SK-N-MC (cell line): ENCODE measurements at regions not wholly inside any gene's neighbourhood (a gene's known extent, or its start where the extent isn't known, plus 50 kb on each side); places are given as distances from the start of the nearest gene placed in this dataset.

Experiments used
- DNase-seq: peaks from one replicate; pipeline ENCODE4 v3.0.0-alpha.2; 2011; ENCODE audit warnings: low read depth, low spot score
- H3K27ac ChIP-seq: fragments of 200-600 bp; sonication (generic); 2 replicates; pipeline ENCODE4 v1.5.1; 2016; ENCODE audit warnings: mixed run types
- H3K36me3 ChIP-seq: fragments of 200-600 bp; sonication (generic); 2 replicates; pipeline ENCODE4 v1.6.1; 2017; ENCODE audit warnings: antibody characterized with exemption, low read length, mixed read lengths; ENCODE audit not compliant: insufficient read depth
- H3K4me3 ChIP-seq: fragments of 200-600 bp; sonication (generic); 2 replicates; pipeline ENCODE4 v1.5.1; 2016
- H3K9ac ChIP-seq: fragments of 200-600 bp; sonication (generic); 2 replicates; pipeline ENCODE4 v1.8.0; 2017; ENCODE audit warnings: mixed run types, mixed read lengths; ENCODE audit not compliant: insufficient read length
- H3K9me3 ChIP-seq: fragments of 200-600 bp; sonication (generic); 2 replicates; pipeline ENCODE4 v1.6.1; 2017; ENCODE audit warnings: low read depth, mild to moderate bottlenecking, antibody characterized with exemption, low read length, moderate library complexity, mixed read lengths
- EZH2 ChIP-seq: fragments of 200-600 bp; sonication (generic); IDR thresholded peaks from one replicate; pipeline ENCODE4 v1.6.1; 2017; ENCODE audit warnings: antibody characterized with exemption
- FOXP2 ChIP-seq: optimal IDR thresholded peaks from 2 replicates; pipeline ENCODE3; 2011; ENCODE audit warnings: mild to moderate bottlenecking, moderate library complexity; ENCODE audit not compliant: insufficient read depth; ENCODE audit errors: extremely low read length, control extremely low read depth
- POLR2AphosphoS5 ChIP-seq: IDR thresholded peaks from 2 replicates; pipeline ENCODE4 v1.6.1; 2012; ENCODE audit warnings: mild to moderate bottlenecking, low read depth, low read length, borderline replicate concordance

DNA sequence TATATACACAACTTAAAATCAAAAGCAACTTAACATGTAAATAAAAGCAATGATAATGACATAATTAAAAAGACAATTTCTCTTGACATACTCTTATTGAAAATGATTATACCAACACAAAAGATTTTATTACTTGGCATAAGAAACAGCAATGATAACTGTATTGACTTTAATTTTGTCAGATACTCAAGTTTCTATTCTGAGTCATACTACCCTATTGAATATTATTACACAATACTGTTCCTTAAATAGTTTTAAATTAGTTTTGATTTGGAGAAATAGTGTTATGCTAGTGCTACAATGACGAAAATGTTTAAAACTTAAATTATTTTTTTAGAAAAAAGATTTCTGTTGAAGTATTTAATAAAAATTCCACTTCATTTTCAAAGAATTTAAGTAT lies 1319.3 kb upstream of the C9orf72 start:
- no peaks in the 10 kb centered on the region for H3K9me3 ChIP-seq
- DNase-seq, result no peak
- TF ChIP-seq EZH2, result no peak
- TF ChIP-seq POLR2AphosphoS5, result no peak
- TF ChIP-seq FOXP2, result no peak
- no peak overlapping the region for H3K27ac ChIP-seq
- no peaks in the 10 kb centered on the region for H3K36me3 ChIP-seq
- no peak overlapping the region for H3K4me3 ChIP-seq
- no peak overlapping the region for H3K9ac ChIP-seq

- no peak for DNase-seq
- TF ChIP-seq EZH2 (no peak), FOXP2 (no peak), POLR2AphosphoS5 (no peak)
Observed at GRCh38 chr9:28899267-28899666, 1326.0 kb upstream of the C9orf72 start.

GRCh38 chr9:28899926-28900325 lies 1326.6 kb upstream of the C9orf72 start:
- DNase-seq, result no peak
- Histone ChIP-seq H3K4me3 (no peak overlapping the region), H3K27ac (no peak overlapping the region), H3K9ac (no peak overlapping the region), H3K9me3 (no peaks in the 10 kb centered on the region), H3K36me3 (no peaks in the 10 kb centered on the region)
- TF ChIP-seq POLR2AphosphoS5 (no peak), FOXP2 (no peak), EZH2 (no peak)

More at GRCh38 chr9:28899267-28899666, 1326.0 kb upstream of the C9orf72 start:
- H3K4me3 ChIP-seq, result no peak overlapping the region
- no peak overlapping the region for H3K27ac ChIP-seq
- H3K9me3 ChIP-seq, result no peaks in the 10 kb centered on the region
- no peak overlapping the region for H3K9ac ChIP-seq
- no peaks in the 10 kb centered on the region for H3K36me3 ChIP-seq

DNA sequence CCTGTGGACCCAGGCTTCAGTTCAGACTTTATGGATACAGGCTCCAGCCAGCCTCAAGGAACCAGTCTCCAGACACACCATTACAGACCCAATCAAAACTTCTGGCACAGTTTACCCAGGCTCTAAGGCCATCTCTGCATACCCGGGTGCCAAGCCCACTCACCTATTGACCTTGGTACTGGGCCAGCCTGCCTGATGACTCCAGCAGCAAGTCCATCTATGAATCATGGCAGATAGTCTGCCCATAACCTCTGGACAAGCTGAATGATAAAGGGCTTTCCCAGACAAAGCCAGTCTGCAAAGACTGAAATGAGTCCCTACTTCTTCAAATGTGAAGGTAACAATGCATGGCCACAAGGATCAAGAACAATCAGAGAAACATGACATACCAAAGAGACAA lies 1327.1 kb upstream of the C9orf72 start:
- Histone ChIP-seq H3K9me3 (no peaks in the 10 kb centered on the region), H3K36me3 (no peaks in the 10 kb centered on the region), H3K4me3 (no peak overlapping the region), H3K27ac (no peak overlapping the region), H3K9ac (no peak overlapping the region)
- no peak for TF ChIP-seq EZH2
- no peak for TF ChIP-seq POLR2AphosphoS5
- TF ChIP-seq FOXP2, result no peak
- DNase-seq, result no peak

DNA sequence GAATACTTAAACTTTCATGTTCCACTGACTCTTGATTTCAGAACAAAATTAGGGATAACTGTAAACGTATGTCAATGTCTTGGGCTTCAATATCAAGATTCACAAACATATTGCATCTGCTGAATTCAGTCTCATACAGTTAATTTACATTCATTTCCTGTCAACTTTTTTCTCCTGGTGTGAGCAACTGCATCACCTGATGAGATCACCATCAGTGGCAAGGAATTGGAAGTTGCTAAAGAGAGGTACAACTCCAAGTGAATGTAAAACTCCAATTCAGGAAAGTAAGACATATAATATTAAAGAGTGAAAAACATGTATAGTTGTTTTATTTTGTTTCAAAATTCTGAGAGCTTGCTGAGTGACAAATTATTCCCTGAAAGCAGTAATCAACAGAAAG lies 1336.2 kb upstream of the C9orf72 start:
- no peaks in the 10 kb centered on the region for H3K9me3 ChIP-seq
- no peak for DNase-seq
- H3K4me3 ChIP-seq, result no peak overlapping the region
- H3K27ac ChIP-seq, result no peak overlapping the region
- no peaks in the 10 kb centered on the region for H3K36me3 ChIP-seq
- no peak overlapping the region for H3K9ac ChIP-seq
- TF ChIP-seq EZH2, result no peak
- no peak for TF ChIP-seq FOXP2
- no peak for TF ChIP-seq POLR2AphosphoS5

- H3K36me3 ChIP-seq, result no peaks in the 10 kb centered on the region
- DNase-seq, result no peak
- TF ChIP-seq EZH2, result no peak
- TF ChIP-seq POLR2AphosphoS5, result no peak
- TF ChIP-seq FOXP2, result no peak
- no peak overlapping the region for H3K9ac ChIP-seq
- no peaks in the 10 kb centered on the region for H3K9me3 ChIP-seq
- no peak overlapping the region for H3K27ac ChIP-seq
- no peak overlapping the region for H3K4me3 ChIP-seq
Observed at GRCh38 chr9:28912621-28913020, 1339.3 kb upstream of the C9orf72 start.

DNA sequence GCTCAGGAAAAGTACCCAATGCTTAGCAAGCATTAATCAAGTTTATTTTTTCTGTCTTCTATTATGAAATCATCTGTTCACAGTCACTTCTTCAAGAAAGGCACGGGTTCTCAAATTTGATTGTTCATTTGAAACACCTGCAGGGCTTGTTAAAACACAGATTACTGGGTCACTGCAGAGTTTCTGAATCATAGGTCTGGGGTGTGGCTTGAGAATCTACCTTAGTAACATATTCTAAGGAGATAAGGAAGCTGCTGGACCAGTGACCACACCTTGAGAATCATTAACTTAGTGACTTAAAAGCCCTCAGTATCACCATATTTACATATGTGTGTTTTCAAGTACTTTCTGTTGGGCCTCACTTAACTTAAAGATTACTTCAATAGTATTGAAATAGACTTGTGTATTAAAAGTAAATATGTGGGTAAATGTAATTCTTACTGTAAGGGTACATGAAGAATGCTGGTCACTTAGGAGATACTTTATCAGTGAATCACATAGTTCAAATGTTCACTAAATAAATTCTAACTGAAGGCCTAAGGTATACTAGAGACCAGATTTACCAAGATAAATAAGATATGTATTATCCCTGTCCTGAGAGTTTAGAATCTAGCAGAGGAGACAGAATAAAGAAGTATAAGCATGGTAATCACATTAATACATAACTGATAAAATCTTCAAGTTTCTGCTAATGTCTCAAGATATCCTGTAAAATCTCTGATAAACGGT lies 1342.1 kb upstream of the C9orf72 start:
- no peak for TF ChIP-seq POLR2AphosphoS5
- no peak for TF ChIP-seq FOXP2
- TF ChIP-seq EZH2, result no peak

DNA sequence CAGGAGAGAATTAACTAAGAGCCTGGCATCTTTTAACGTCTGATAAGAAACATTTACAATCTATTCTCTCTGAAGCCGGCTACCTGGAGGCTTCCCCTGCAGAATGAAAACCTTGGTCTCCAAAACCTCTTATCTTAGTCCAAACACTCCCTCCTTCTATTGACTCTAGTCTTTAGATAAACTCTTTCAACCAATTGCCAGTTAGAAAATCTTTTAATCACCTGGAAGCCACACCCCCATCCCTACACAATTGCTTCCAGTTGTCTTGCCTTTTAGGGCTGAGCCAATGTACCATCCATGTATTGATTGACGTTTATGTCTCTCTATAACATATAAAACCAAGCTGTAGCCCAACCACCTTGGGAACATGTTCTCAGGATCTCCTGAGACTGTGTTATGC lies 1343.1 kb upstream of the C9orf72 start:
- no peaks in the 10 kb centered on the region for H3K9me3 ChIP-seq
- TF ChIP-seq EZH2 (no peak), FOXP2 (no peak), POLR2AphosphoS5 (no peak)
- H3K9ac ChIP-seq, result no peak overlapping the region
- H3K4me3 ChIP-seq, result no peak overlapping the region
- no peak overlapping the region for H3K27ac ChIP-seq
- DNase-seq, result no peak
- H3K36me3 ChIP-seq, result no peaks in the 10 kb centered on the region

More for the DNA sequence above, 1342.1 kb upstream of the C9orf72 start:
- Histone ChIP-seq H3K9ac (no peak overlapping the region), H3K9me3 (no peaks in the 10 kb centered on the region), H3K27ac (no peak overlapping the region), H3K4me3 (no peak overlapping the region), H3K36me3 (no peaks in the 10 kb centered on the region)
- no peak for DNase-seq

GRCh38 chr9:28921857-28922500 lies 1348.7 kb upstream of the C9orf72 start:
- Histone ChIP-seq H3K4me3 (no peak overlapping the region), H3K36me3 (no peaks in the 10 kb centered on the region), H3K27ac (no peak overlapping the region), H3K9me3 (no peaks in the 10 kb centered on the region), H3K9ac (no peak overlapping the region)
- TF ChIP-seq POLR2AphosphoS5 (no peak), EZH2 (no peak), FOXP2 (no peak)
- DNase-seq, result no peak
